Nephron progenitor cell (in vitro differentiated cells): ENCODE measurements at regions not wholly inside any gene's neighbourhood (a gene's known extent, or its start where the extent isn't known, plus 50 kb on each side); places are given as distances from the start of the nearest gene placed in this dataset.
"Not testable (repeated sequence)": the region's sequence is repeated elsewhere in the genome, so short reads cannot be mapped to it uniquely, and the experiment has no call there.

Experiments
- DNase-seq: peaks from one replicate; pipeline ENCODE4 v3.0.0; 2021
- H3K27ac Mint-ChIP-seq: 2 replicates; pipeline ENCODE4 v1.8.0; 2021; ENCODE audit warnings: mild to moderate bottlenecking, moderate library complexity, mixed read lengths
- H3K27me3 Mint-ChIP-seq: 2 replicates; pipeline ENCODE4 v1.8.0; 2021; ENCODE audit warnings: mild to moderate bottlenecking, low read depth, mixed read lengths; ENCODE audit not compliant: poor library complexity
- H3K36me3 Mint-ChIP-seq: 2 replicates; pipeline ENCODE4 v1.8.0; 2021; ENCODE audit warnings: low read depth, mixed read lengths
- H3K4me1 Mint-ChIP-seq: 2 replicates; pipeline ENCODE4 v1.8.0; 2021; ENCODE audit warnings: mixed read lengths
- H3K4me3 Mint-ChIP-seq: 2 replicates; pipeline ENCODE4 v1.8.0; 2021; ENCODE audit warnings: mild to moderate bottlenecking, moderate library complexity, mixed read lengths
- H3K9me3 Mint-ChIP-seq: 2 replicates; pipeline ENCODE4 v1.8.0; 2021; ENCODE audit warnings: mild to moderate bottlenecking, moderate library complexity, mixed read lengths
- TF ChIP-seq, protein P1 (sequence below): fragments of 200-600 bp; sonication (generic); IDR thresholded peaks from 2 replicates; pipeline ENCODE4 v1.5.0; 2021; ENCODE audit warnings: antibody characterized with exemption

- no peak for DNase-seq
These were observed 207.7 kb upstream of the GJE1 start for GRCh38 chr6:141925001-141925400.

GRCh38 chr6:141922898-141923297, 209.8 kb upstream of the GJE1 start:
- Mint-ChIP-seq H3K4me1 (no peaks in the 10 kb centered on the region), H3K36me3 (no peaks in the 10 kb centered on the region), H3K4me3 (no peak overlapping the region), H3K9me3 (peaks cover 7% of the 10 kb centered on the region), H3K27me3 (no peaks in the 10 kb centered on the region), H3K27ac (no peak overlapping the region)
- DNase-seq: no peak
- TF ChIP-seq, protein P1, sequence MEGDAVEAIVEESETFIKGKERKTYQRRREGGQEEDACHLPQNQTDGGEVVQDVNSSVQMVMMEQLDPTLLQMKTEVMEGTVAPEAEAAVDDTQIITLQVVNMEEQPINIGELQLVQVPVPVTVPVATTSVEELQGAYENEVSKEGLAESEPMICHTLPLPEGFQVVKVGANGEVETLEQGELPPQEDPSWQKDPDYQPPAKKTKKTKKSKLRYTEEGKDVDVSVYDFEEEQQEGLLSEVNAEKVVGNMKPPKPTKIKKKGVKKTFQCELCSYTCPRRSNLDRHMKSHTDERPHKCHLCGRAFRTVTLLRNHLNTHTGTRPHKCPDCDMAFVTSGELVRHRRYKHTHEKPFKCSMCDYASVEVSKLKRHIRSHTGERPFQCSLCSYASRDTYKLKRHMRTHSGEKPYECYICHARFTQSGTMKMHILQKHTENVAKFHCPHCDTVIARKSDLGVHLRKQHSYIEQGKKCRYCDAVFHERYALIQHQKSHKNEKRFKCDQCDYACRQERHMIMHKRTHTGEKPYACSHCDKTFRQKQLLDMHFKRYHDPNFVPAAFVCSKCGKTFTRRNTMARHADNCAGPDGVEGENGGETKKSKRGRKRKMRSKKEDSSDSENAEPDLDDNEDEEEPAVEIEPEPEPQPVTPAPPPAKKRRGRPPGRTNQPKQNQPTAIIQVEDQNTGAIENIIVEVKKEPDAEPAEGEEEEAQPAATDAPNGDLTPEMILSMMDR: no peak

More at GRCh38 chr6:141925001-141925400, 207.7 kb upstream of the GJE1 start:
- H3K27me3 Mint-ChIP-seq: no peaks in the 10 kb centered on the region
- TF ChIP-seq, protein P1: no peak
- H3K4me1 Mint-ChIP-seq: peaks cover 4% of the 10 kb centered on the region
- no peak overlapping the region for H3K4me3 Mint-ChIP-seq
- no peak overlapping the region for H3K27ac Mint-ChIP-seq
- no peaks in the 10 kb centered on the region for H3K36me3 Mint-ChIP-seq
- H3K9me3 Mint-ChIP-seq: peaks cover 7% of the 10 kb centered on the region

DNA sequence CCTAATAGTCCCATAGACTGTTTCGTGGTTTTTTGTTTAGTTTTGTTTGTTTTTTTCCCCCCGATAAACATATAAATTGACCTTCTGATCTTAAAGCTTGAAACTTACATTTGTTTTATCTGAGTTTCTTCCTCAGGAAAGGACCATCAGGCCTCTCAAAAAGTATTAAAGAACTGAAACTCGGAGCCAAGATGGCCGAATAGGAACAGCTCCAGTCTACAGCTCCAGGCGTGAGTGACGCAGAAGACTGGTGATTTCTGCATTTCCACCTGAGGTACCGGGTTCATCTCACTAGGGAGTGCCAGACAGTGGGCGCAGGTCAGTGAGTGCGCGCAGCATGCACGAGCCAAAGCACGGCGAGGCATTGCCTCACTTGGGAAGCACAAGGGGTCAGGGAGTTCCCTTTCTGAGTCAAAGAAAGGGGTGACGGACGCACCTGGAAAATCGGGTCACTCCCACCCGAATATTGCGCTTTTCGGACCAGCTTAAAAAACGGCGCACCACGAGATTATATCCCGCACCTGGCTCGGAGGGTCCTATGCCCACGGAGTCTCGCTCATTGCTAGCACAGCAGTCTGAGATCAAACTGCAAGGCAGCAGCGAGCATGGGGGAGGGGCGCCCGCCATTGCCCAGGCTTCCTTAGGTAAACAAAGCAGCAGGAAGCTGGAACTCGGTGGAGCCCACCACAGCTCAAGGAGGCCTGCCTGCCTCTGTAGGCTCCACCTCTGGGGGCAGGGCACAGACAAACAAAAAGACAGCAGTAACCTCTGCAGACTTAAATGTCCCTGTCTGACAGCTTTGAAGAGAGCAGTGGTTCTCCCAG, 215.8 kb upstream of the GJE1 start:
- not testable (repeated sequence) for H3K4me3 Mint-ChIP-seq, H3K36me3 Mint-ChIP-seq, H3K9me3 Mint-ChIP-seq, H3K27me3 Mint-ChIP-seq, H3K27ac Mint-ChIP-seq, H3K4me1 Mint-ChIP-seq
- peak; percentile 6 for DNase-seq

GRCh38 chr6:141914646-141915045, 218.1 kb upstream of the GJE1 start:
- Mint-ChIP-seq H3K4me1 (peaks cover 8% of the 10 kb centered on the region), H3K9me3 (peaks cover 8% of the 10 kb centered on the region), H3K27ac (no peak overlapping the region), H3K36me3 (peaks cover 7% of the 10 kb centered on the region), H3K27me3 (no peaks in the 10 kb centered on the region), H3K4me3 (no peak overlapping the region)
- TF ChIP-seq, protein P1: no peak
- no peak for DNase-seq

- TF ChIP-seq, protein P1: no peak
- Mint-ChIP-seq H3K36me3 (no peaks in the 10 kb centered on the region), H3K27me3 (no peaks in the 10 kb centered on the region), H3K4me1 (no peaks in the 10 kb centered on the region), H3K4me3 (no peak overlapping the region), H3K9me3 (no peaks in the 10 kb centered on the region), H3K27ac (no peak overlapping the region)
- DNase-seq: no peak
These were observed 226.1 kb upstream of the GJE1 start for GRCh38 chr6:141906569-141907080.

- H3K9me3 Mint-ChIP-seq: peaks cover 9% of the 10 kb centered on the region
- H3K27me3 Mint-ChIP-seq: peaks cover 2% of the 10 kb centered on the region
- no peak overlapping the region for H3K27ac Mint-ChIP-seq
- TF ChIP-seq, protein P1: no peak
- H3K4me3 Mint-ChIP-seq: no peak overlapping the region
- no peak for DNase-seq
- no peaks in the 10 kb centered on the region for H3K36me3 Mint-ChIP-seq
- H3K4me1 Mint-ChIP-seq: no peaks in the 10 kb centered on the region
These were observed 242.1 kb upstream of the GJE1 start for GRCh38 chr6:141890661-141891060.
